ENCODE measurements at regions not wholly inside any gene's neighbourhood (a gene's known extent, or its start where the extent isn't known, plus 50 kb on each side); places are given as distances from the start of the nearest gene placed in this dataset.

GRCh38 chr2:129831018-129831417 lies 148.4 kb upstream of the RAB6C start:
- TF ChIP-seq, protein P1, sequence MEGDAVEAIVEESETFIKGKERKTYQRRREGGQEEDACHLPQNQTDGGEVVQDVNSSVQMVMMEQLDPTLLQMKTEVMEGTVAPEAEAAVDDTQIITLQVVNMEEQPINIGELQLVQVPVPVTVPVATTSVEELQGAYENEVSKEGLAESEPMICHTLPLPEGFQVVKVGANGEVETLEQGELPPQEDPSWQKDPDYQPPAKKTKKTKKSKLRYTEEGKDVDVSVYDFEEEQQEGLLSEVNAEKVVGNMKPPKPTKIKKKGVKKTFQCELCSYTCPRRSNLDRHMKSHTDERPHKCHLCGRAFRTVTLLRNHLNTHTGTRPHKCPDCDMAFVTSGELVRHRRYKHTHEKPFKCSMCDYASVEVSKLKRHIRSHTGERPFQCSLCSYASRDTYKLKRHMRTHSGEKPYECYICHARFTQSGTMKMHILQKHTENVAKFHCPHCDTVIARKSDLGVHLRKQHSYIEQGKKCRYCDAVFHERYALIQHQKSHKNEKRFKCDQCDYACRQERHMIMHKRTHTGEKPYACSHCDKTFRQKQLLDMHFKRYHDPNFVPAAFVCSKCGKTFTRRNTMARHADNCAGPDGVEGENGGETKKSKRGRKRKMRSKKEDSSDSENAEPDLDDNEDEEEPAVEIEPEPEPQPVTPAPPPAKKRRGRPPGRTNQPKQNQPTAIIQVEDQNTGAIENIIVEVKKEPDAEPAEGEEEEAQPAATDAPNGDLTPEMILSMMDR (IDR thresholded peaks at IDR 0.05; ENCODE audit: extremely low read depth in 1 of 2, insufficient read depth in 1 of 2, low read depth in 1 of 2, low read length in 2 of 2), result no peak
- TF ChIP-seq EZH2 (IDR thresholded peaks at IDR 0.05; ENCODE audit: borderline replicate concordance, low read depth, low read length, severe bottlenecking), result no peak
